CD4-positive, CD25-positive, alpha-beta regulatory T cell (primary cell): ENCODE measurements at regions not wholly inside any gene's neighbourhood (a gene's known extent, or its start where the extent isn't known, plus 50 kb on each side); places are given as distances from the start of the nearest gene placed in this dataset.

Experiments used
- ATAC-seq, 2 donors: fragments of 150-1000 bp; cut with Tn5 transposase; one replicate each; pipeline ENCODE4 v1.10.0; 2021; ENCODE audit warnings: low read depth in 2 of 2, moderate number of reproducible peaks in 2 of 2, moderate library complexity in 1 of 2
- DNase-seq, 3 donors: peaks; one replicate each; pipeline versions ENCODE4 v3.0.0 to v3.0.0-alpha.2; 2012 to 2022; ENCODE audit warnings: mixed read lengths in 1 of 3
- H3K27ac ChIP-seq: one replicate; pipeline ENCODE4 v1.7.0; 2013; ENCODE audit warnings: mild to moderate bottlenecking, low read length; ENCODE audit not compliant: insufficient read depth, poor library complexity, severe bottlenecking
- H3K27me3 ChIP-seq: one replicate; pipeline ENCODE4 v1.7.0; 2013; ENCODE audit warnings: low read length; ENCODE audit not compliant: control insufficient read depth, insufficient read depth
- H3K36me3 ChIP-seq: one replicate; pipeline ENCODE4 v1.7.0; 2013; ENCODE audit warnings: mild to moderate bottlenecking, low read length, moderate library complexity; ENCODE audit not compliant: control insufficient read depth, insufficient read depth
- H3K4me1 ChIP-seq: 2 replicates; pipeline ENCODE4 v1.7.0; 2013; ENCODE audit warnings: mild to moderate bottlenecking, low read length; ENCODE audit not compliant: insufficient read depth, control insufficient read depth, poor library complexity, severe bottlenecking
- H3K4me3 ChIP-seq: one replicate; pipeline ENCODE4 v1.7.0; 2013; ENCODE audit warnings: low read depth, mild to moderate bottlenecking, low read length, moderate library complexity
- H3K9me3 ChIP-seq, 2 experiments: 1 replicate in 1 of 2; 2 replicates in 1 of 2; pipeline ENCODE4 v1.7.0; 2013; ENCODE audit warnings: low read length in 2 of 2, mild to moderate bottlenecking in 1 of 2, moderate library complexity in 1 of 2; ENCODE audit not compliant: control insufficient read depth in 2 of 2
- H3K27ac Mint-ChIP-seq, 3 donors: one replicate each; pipeline ENCODE4 v1.8.0; 2020 to 2022; ENCODE audit warnings: mild to moderate bottlenecking in 3 of 3, mixed read lengths in 3 of 3, moderate library complexity in 2 of 3
- H3K27me3 Mint-ChIP-seq: one replicate; pipeline ENCODE4 v1.8.0; 2022; ENCODE audit warnings: mild to moderate bottlenecking, mixed read lengths
- H3K36me3 Mint-ChIP-seq: one replicate; pipeline ENCODE4 v1.8.0; 2020; ENCODE audit warnings: mixed read lengths
- H3K4me1 Mint-ChIP-seq, 4 donors: one replicate each; pipeline ENCODE4 v1.8.0; 2020 to 2022; ENCODE audit warnings: mixed read lengths in 4 of 4, mild to moderate bottlenecking in 1 of 4
- H3K4me3 Mint-ChIP-seq, 4 donors: one replicate each; pipeline ENCODE4 v1.8.0; 2020 to 2022; ENCODE audit warnings: mild to moderate bottlenecking in 4 of 4, mixed read lengths in 4 of 4, moderate library complexity in 3 of 4
- H3K9me3 Mint-ChIP-seq, 7 donors: one replicate each; pipeline ENCODE4 v1.8.0; 2020 to 2022; ENCODE audit warnings: mixed read lengths in 7 of 7, mild to moderate bottlenecking in 3 of 7, moderate library complexity in 2 of 7

- ATAC-seq = no peak
- Histone ChIP-seq H3K4me3 (no peak overlapping the region), H3K4me1 (no peaks in the 10 kb centered on the region), H3K36me3 (no peaks in the 10 kb centered on the region), H3K27ac (no peak overlapping the region), H3K9me3 (peaks cover 0 to 4% of the 10 kb centered on the region in 2 experiments), H3K27me3 (no peaks in the 10 kb centered on the region)
- Mint-ChIP-seq H3K27ac (no peak overlapping the region), H3K4me3 (no peak overlapping the region), H3K9me3 (peaks cover 4 to 19% (median 8%) of the 10 kb centered on the region in 7 donors), H3K27me3 (no peaks in the 10 kb centered on the region), H3K36me3 (no peaks in the 10 kb centered on the region), H3K4me1 (no peaks in the 10 kb centered on the region)
- DNase-seq = no peak
Measured at GRCh38 chr1:68984289-68984688, 487.4 kb upstream of the DEPDC1 start.

GRCh38 chr1:68994096-68994495 lies 497.2 kb upstream of the DEPDC1 start:
- ATAC-seq (no peak), DNase-seq (no peak)
- Histone ChIP-seq H3K27me3 (no peaks in the 10 kb centered on the region), H3K9me3 (no peaks in the 10 kb centered on the region), H3K4me1 (no peaks in the 10 kb centered on the region), H3K36me3 (no peaks in the 10 kb centered on the region), H3K27ac (no peak overlapping the region), H3K4me3 (no peak overlapping the region)
- Mint-ChIP-seq H3K9me3 (peaks cover 0 to 17% (median 1%) of the 10 kb centered on the region in 7 donors), H3K27ac (no peak overlapping the region), H3K27me3 (no peaks in the 10 kb centered on the region), H3K36me3 (no peaks in the 10 kb centered on the region), H3K4me3 (no peak overlapping the region), H3K4me1 (no peaks in the 10 kb centered on the region)

- Histone ChIP-seq H3K36me3 (no peaks in the 10 kb centered on the region), H3K9me3 (peaks cover 0 to 2% of the 10 kb centered on the region in 2 experiments), H3K27ac (no peak overlapping the region), H3K27me3 (no peaks in the 10 kb centered on the region), H3K4me1 (no peaks in the 10 kb centered on the region), H3K4me3 (no peak overlapping the region)
- ATAC-seq = no peak
- peaks cover 0 to 5% (median 3%) of the 10 kb centered on the region in 7 donors for H3K9me3 Mint-ChIP-seq
- H3K4me1 Mint-ChIP-seq = no peaks in the 10 kb centered on the region
- H3K36me3 Mint-ChIP-seq = no peaks in the 10 kb centered on the region
- DNase-seq = no peak
- no peak overlapping the region for H3K27ac Mint-ChIP-seq
- H3K4me3 Mint-ChIP-seq = no peak overlapping the region
- no peaks in the 10 kb centered on the region for H3K27me3 Mint-ChIP-seq
Measured at GRCh38 chr1:69016468-69016867, 519.6 kb upstream of the DEPDC1 start.

GRCh38 chr1:69029649-69030048 lies 532.8 kb upstream of the DEPDC1 start:
- no peaks in the 10 kb centered on the region for H3K36me3 ChIP-seq
- no peaks in the 10 kb centered on the region for H3K27me3 Mint-ChIP-seq
- no peaks in the 10 kb centered on the region for H3K4me1 Mint-ChIP-seq

GRCh38 chr1:69038379-69038778 lies 529.3 kb upstream of the LRRC7 start:
- H3K27ac ChIP-seq = no peak overlapping the region
- H3K4me1 ChIP-seq = no peaks in the 10 kb centered on the region
- no peak overlapping the region for H3K4me3 ChIP-seq
- H3K27ac Mint-ChIP-seq = no peak overlapping the region
- peaks cover 3 to 17% of the 10 kb centered on the region in 2 experiments for H3K9me3 ChIP-seq
- no peaks in the 10 kb centered on the region for H3K36me3 Mint-ChIP-seq
- H3K4me1 Mint-ChIP-seq = no peaks in the 10 kb centered on the region
- ATAC-seq (no peak), DNase-seq (no peak)
- H3K36me3 ChIP-seq = no peaks in the 10 kb centered on the region
- H3K4me3 Mint-ChIP-seq = no peak overlapping the region
- H3K27me3 Mint-ChIP-seq = no peaks in the 10 kb centered on the region
- no peaks in the 10 kb centered on the region for H3K27me3 ChIP-seq
- H3K9me3 Mint-ChIP-seq = peaks cover 6 to 25% (median 7%) of the 10 kb centered on the region in 7 donors

More at GRCh38 chr1:69029649-69030048, 532.8 kb upstream of the DEPDC1 start:
- H3K4me1 ChIP-seq = no peaks in the 10 kb centered on the region
- peak overlapping the region in 1 of 3 donors; percentile 2 for H3K27ac Mint-ChIP-seq
- H3K27me3 ChIP-seq = no peaks in the 10 kb centered on the region
- H3K9me3 ChIP-seq = peaks cover 0 to 13% of the 10 kb centered on the region in 2 experiments
- no peak overlapping the region for H3K4me3 Mint-ChIP-seq
- no peak overlapping the region for H3K27ac ChIP-seq
- no peaks in the 10 kb centered on the region for H3K36me3 Mint-ChIP-seq
- H3K9me3 Mint-ChIP-seq = peaks cover 2 to 35% (median 8%) of the 10 kb centered on the region in 7 donors
- ATAC-seq (no peak), DNase-seq (no peak)
- no peak overlapping the region for H3K4me3 ChIP-seq

- ATAC-seq = no peak
- no peak for DNase-seq
- Histone ChIP-seq H3K9me3 (no peaks in the 10 kb centered on the region), H3K36me3 (no peaks in the 10 kb centered on the region), H3K27ac (no peak overlapping the region), H3K4me3 (no peak overlapping the region), H3K4me1 (no peaks in the 10 kb centered on the region), H3K27me3 (no peaks in the 10 kb centered on the region)
- Mint-ChIP-seq H3K4me1 (no peaks in the 10 kb centered on the region), H3K9me3 (peaks cover 0 to 21% (median 5%) of the 10 kb centered on the region in 7 donors), H3K27me3 (no peaks in the 10 kb centered on the region), H3K36me3 (no peaks in the 10 kb centered on the region), H3K4me3 (no peak overlapping the region), H3K27ac (no peak overlapping the region)
Measured at GRCh38 chr1:69045572-69045971, 522.1 kb upstream of the LRRC7 start.

- no peaks in the 10 kb centered on the region for H3K4me1 Mint-ChIP-seq
- peak in 1 of 3 donors; percentile 2 for DNase-seq
- no peak overlapping the region for H3K4me3 ChIP-seq
- H3K4me1 ChIP-seq = no peaks in the 10 kb centered on the region
- H3K9me3 ChIP-seq = peaks cover 0 to 3% of the 10 kb centered on the region in 2 experiments
- no peak overlapping the region for H3K4me3 Mint-ChIP-seq
- H3K27me3 Mint-ChIP-seq = no peaks in the 10 kb centered on the region
- no peaks in the 10 kb centered on the region for H3K27me3 ChIP-seq
- H3K27ac Mint-ChIP-seq = no peak overlapping the region
- no peaks in the 10 kb centered on the region for H3K36me3 Mint-ChIP-seq
- H3K9me3 Mint-ChIP-seq = peaks cover 0 to 13% (median 4%) of the 10 kb centered on the region in 7 donors
- H3K27ac ChIP-seq = no peak overlapping the region
- H3K36me3 ChIP-seq = no peaks in the 10 kb centered on the region
- no peak for ATAC-seq
Measured at GRCh38 chr1:69055194-69055593, 512.5 kb upstream of the LRRC7 start.

- peaks cover 0 to 3% of the 10 kb centered on the region in 2 experiments for H3K9me3 ChIP-seq
- no peaks in the 10 kb centered on the region for H3K27me3 Mint-ChIP-seq
- H3K4me1 Mint-ChIP-seq = no peaks in the 10 kb centered on the region
- no peak overlapping the region for H3K27ac ChIP-seq
- no peak overlapping the region for H3K4me3 Mint-ChIP-seq
- peaks cover 0 to 16% (median 1%) of the 10 kb centered on the region in 7 donors for H3K9me3 Mint-ChIP-seq
- ATAC-seq = no peak
- no peaks in the 10 kb centered on the region for H3K27me3 ChIP-seq
- no peak overlapping the region for H3K4me3 ChIP-seq
- DNase-seq = no peak
- no peaks in the 10 kb centered on the region for H3K36me3 Mint-ChIP-seq
- no peak overlapping the region for H3K27ac Mint-ChIP-seq
- no peaks in the 10 kb centered on the region for H3K4me1 ChIP-seq
- H3K36me3 ChIP-seq = no peaks in the 10 kb centered on the region
Measured at GRCh38 chr1:69058454-69058853, 509.3 kb upstream of the LRRC7 start.
